H1 (cell line): ENCODE measurements at regions not wholly inside any gene's neighbourhood (a gene's known extent, or its start where the extent isn't known, plus 50 kb on each side); places are given as distances from the start of the nearest gene placed in this dataset.

Experiments used
- FOSL1 ChIP-seq: IDR thresholded peaks from 2 replicates; pipeline ENCODE4 v1.6.1; 2011; ENCODE audit warnings: mild to moderate bottlenecking, low read depth, low read length, moderate library complexity; ENCODE audit not compliant: insufficient read depth
- JUN ChIP-seq: IDR thresholded peaks from 2 replicates; pipeline ENCODE4 v1.6.1; 2011; ENCODE audit warnings: low read depth, mild to moderate bottlenecking, improper control_type of control experiment, low read length
- PHF8 ChIP-seq: fragments of 200-600 bp; sonication (generic); conservative IDR thresholded peaks from 2 replicates; pipeline ENCODE4 v1.7.1; 2012; ENCODE audit warnings: low read depth, mild to moderate bottlenecking, inconsistent platforms, low read length, moderate library complexity
- POLR2A ChIP-seq, 2 experiments: IDR thresholded peaks; 1 replicate in 1 of 2; 2 replicates in 1 of 2; pipeline ENCODE4 v1.6.1; 2011; ENCODE audit warnings: low read depth in 2 of 2, low read length in 2 of 2, mild to moderate bottlenecking in 2 of 2; ENCODE audit errors: control extremely low read depth in 1 of 2
- TF ChIP-seq, protein P1 (sequence below): fragments of 300-600 bp; sonication (generic); IDR thresholded peaks from 2 replicates; pipeline ENCODE4 v1.7.1; 2012; ENCODE audit warnings: low read length, moderate library complexity, mild to moderate bottlenecking, inconsistent platforms; ENCODE audit not compliant: insufficient replicate concordance

DNA sequence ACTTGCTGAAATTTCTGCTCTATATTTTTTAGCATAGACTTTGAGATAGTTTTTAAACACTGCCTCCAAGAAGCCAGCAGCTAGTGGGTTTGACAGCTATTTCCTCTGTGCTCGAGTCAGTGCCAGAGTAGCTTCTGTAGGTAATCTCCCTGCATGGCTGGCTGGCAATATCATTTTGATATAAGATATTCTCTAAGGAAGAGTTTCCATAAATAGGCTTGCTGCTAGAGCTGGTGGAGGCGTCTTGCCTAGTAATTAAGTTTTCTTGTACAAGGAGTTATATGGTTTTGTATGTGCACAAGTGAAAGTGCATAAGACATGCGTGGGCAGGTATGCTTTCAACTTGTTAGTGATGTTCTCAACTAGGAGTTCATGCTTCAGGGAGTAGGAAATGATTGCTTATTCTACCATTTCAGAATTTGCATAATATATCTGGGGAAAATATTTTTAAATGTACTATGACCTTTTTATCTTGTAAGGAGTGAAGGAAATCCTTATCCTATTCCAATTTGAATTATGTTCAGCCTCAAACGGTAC lies 74.1 kb upstream of the CCL21 start (continued):
- TF ChIP-seq JUN: no peak
- no peak for TF ChIP-seq PHF8
- no peak for TF ChIP-seq FOSL1
- TF ChIP-seq, protein P1, sequence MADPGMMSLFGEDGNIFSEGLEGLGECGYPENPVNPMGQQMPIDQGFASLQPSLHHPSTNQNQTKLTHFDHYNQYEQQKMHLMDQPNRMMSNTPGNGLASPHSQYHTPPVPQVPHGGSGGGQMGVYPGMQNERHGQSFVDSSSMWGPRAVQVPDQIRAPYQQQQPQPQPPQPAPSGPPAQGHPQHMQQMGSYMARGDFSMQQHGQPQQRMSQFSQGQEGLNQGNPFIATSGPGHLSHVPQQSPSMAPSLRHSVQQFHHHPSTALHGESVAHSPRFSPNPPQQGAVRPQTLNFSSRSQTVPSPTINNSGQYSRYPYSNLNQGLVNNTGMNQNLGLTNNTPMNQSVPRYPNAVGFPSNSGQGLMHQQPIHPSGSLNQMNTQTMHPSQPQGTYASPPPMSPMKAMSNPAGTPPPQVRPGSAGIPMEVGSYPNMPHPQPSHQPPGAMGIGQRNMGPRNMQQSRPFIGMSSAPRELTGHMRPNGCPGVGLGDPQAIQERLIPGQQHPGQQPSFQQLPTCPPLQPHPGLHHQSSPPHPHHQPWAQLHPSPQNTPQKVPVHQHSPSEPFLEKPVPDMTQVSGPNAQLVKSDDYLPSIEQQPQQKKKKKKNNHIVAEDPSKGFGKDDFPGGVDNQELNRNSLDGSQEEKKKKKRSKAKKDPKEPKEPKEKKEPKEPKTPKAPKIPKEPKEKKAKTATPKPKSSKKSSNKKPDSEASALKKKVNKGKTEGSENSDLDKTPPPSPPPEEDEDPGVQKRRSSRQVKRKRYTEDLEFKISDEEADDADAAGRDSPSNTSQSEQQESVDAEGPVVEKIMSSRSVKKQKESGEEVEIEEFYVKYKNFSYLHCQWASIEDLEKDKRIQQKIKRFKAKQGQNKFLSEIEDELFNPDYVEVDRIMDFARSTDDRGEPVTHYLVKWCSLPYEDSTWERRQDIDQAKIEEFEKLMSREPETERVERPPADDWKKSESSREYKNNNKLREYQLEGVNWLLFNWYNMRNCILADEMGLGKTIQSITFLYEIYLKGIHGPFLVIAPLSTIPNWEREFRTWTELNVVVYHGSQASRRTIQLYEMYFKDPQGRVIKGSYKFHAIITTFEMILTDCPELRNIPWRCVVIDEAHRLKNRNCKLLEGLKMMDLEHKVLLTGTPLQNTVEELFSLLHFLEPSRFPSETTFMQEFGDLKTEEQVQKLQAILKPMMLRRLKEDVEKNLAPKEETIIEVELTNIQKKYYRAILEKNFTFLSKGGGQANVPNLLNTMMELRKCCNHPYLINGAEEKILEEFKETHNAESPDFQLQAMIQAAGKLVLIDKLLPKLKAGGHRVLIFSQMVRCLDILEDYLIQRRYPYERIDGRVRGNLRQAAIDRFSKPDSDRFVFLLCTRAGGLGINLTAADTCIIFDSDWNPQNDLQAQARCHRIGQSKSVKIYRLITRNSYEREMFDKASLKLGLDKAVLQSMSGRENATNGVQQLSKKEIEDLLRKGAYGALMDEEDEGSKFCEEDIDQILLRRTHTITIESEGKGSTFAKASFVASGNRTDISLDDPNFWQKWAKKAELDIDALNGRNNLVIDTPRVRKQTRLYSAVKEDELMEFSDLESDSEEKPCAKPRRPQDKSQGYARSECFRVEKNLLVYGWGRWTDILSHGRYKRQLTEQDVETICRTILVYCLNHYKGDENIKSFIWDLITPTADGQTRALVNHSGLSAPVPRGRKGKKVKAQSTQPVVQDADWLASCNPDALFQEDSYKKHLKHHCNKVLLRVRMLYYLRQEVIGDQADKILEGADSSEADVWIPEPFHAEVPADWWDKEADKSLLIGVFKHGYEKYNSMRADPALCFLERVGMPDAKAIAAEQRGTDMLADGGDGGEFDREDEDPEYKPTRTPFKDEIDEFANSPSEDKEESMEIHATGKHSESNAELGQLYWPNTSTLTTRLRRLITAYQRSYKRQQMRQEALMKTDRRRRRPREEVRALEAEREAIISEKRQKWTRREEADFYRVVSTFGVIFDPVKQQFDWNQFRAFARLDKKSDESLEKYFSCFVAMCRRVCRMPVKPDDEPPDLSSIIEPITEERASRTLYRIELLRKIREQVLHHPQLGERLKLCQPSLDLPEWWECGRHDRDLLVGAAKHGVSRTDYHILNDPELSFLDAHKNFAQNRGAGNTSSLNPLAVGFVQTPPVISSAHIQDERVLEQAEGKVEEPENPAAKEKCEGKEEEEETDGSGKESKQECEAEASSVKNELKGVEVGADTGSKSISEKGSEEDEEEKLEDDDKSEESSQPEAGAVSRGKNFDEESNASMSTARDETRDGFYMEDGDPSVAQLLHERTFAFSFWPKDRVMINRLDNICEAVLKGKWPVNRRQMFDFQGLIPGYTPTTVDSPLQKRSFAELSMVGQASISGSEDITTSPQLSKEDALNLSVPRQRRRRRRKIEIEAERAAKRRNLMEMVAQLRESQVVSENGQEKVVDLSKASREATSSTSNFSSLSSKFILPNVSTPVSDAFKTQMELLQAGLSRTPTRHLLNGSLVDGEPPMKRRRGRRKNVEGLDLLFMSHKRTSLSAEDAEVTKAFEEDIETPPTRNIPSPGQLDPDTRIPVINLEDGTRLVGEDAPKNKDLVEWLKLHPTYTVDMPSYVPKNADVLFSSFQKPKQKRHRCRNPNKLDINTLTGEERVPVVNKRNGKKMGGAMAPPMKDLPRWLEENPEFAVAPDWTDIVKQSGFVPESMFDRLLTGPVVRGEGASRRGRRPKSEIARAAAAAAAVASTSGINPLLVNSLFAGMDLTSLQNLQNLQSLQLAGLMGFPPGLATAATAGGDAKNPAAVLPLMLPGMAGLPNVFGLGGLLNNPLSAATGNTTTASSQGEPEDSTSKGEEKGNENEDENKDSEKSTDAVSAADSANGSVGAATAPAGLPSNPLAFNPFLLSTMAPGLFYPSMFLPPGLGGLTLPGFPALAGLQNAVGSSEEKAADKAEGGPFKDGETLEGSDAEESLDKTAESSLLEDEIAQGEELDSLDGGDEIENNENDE: no peak
- TF ChIP-seq POLR2A (IDR thresholded peaks at IDR 0.05; ENCODE audit: control extremely low read depth in 1 of 2, low read depth in 2 of 2, low read length in 2 of 2): no peak
